Muscle of arm (tissue), 1 donor: ENCODE measurements at regions not wholly inside any gene's neighbourhood (a gene's known extent, or its start where the extent isn't known, plus 50 kb on each side); places are given as distances from the start of the nearest gene placed in this dataset.
A peak's percentile ranks its signal among the peaks of the same experiment; 100 is the strongest.
"Not testable (repeated sequence)": the region's sequence is repeated elsewhere in the genome, so short reads cannot be mapped to it uniquely, and the experiment has no call there.

ENCODE experiments used
- DNase-seq: peaks from one replicate; pipeline ENCODE4 v3.0.0-alpha.2; 2013

DNA sequence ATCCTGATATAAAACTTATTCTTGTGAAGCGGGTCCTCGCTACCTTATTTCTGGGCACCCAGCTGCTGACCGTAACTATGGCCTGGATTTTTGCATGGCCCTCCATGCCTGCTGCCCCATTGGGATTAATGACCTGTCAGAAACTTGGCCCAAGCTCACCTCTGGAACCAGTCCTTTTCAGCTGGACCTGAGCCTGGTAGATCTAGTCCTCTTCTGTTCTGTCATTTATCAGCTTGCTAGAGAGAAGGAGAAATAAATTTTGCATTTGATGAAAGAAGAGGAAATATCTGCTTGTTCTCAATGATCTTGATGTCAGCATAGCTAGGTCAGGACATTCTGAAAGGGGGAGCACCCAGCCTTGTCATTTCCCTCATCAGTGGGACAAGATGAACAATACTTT, 387.8 kb upstream of the LARGE1 start:
- no peak for DNase-seq

DNA sequence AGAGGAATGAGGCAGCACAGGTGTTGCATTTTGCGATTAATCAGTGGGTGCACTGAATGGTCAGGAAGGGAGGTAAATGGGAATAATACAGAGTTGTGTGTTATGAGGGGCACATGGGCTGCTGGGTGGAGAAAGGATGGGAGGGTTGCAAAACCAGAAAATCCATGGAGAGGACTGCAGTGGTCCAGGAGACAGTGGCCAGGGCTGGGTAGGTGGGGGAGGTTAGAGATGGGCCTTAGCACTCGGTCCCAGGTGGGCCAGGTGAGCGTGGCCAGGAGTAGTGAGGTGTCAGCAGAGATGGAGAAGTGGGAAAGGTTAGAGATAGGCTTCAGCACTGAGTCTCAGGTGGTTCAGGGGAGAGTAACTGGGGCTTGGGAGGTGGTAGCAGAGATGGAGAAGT, 399.1 kb upstream of the LARGE1 start:
- DNase-seq: no peak

DNA sequence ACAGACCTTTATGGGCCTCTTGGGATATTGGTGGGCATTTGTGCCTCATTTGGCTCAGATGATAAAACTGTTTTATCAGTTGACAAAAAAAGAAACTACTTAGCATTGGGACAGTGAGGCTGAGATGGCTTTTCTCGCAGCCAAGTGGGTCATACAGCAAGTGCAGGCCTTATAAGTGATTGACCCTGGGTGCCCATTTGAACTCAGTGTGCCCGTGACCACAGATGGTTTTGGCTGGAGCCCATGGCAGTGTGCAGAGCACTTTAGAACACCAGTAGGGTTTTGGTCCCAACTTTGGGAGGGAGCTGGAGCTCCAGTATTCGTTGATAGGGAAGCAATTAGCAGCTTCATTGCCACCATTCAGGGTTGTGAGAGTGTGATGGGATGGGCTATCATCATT, 404.5 kb upstream of the LARGE1 start:
- DNase-seq: no peak

DNA sequence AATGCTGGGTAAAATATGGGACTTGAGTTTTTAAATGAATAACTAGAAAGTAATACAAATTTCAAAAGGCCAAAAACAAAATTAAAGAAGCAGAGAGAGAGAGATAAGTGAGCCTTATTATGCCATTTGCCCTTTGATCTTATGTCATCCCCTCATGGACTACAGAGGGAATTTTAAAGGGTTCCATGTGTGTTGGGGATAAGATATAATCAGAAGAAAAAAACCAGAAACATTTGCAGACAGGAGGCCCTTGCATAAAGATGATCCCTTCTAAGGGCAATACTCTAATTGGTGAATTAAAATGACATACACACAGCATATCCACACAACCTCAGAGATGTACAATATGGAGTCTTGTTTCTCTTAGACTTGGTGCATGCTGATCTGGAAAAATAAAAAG, 406.6 kb upstream of the LARGE1 start:
- no peak for DNase-seq

DNA sequence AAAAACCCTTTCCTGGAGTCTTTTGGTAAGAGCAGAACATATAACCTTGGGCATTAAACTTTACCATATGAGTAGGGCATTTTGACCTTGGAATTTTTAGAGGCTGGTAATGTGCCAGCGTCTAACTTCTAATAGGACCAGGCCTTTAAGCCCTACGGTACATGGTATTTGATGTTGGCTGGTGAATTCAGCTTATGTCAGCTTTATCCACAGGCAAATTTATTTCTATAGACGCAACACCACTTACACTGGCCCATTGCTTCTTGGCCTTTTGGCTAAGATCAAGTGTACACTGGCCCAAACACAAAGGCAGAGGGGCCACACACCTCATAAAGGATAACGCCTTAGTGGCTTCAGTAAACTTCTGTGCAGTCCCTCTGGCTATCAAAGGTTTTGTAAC, 410.2 kb upstream of the LARGE1 start:
- DNase-seq: no peak

DNA sequence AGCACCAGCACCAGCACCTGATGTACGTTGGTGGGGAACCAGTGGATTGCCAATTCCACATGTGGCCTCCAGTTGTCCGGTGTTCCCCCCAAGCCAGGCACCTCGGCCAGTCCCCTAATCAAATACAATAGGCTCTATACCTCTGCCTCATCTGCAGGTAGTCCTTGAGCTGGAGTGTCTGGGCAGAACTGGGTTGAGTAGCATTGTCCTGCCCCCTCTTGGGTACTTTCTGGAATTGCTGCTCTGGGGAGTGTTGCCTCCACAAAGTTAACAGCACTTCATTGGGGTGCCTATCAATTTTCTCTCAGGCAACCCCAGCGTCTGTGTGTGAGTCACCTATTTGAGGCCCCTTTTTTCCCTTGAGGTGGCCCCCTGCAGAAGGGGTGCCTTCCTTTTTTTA, 413.0 kb upstream of the LARGE1 start:
- no peak for DNase-seq

DNA sequence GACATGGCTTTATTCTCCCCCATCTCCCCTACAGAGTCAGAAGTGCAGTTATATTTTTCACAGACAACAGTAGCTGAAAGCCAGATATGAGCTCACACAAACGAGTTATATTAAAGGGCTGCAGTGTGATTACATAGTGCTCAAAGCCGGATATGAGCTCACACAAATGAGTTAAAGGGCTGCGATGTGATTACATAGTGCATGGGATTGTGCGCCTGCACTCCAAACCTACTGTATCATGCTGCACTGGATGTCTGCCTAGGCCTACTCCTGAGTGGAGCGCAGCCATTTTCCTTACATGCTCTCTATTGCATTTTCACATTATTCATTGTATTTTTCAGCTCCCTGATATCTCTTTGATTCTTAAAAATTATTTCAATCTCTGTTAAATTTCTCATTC, 414.6 kb upstream of the LARGE1 start:
- DNase-seq: no peak

DNA sequence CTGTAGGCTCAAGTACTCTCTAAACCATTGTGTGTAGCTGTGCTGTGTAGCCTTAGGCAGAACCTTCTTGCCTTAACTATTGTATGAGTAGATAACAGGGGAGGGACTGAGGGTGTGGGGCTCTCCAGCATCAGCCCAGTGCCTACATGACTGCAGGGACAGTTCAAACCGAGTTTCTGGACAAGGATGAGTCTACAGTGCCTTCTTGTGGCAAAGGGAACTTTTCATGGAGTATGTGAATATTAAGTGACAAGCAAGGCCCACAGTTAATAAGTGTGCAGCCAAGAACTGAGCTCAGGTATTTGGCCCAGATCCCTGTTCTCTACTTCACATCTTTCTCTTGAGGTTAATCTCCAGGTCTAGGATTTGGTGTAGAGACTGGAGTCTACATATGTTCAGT, 424.4 kb upstream of the LARGE1 start:
- DNase-seq: no peak

DNA sequence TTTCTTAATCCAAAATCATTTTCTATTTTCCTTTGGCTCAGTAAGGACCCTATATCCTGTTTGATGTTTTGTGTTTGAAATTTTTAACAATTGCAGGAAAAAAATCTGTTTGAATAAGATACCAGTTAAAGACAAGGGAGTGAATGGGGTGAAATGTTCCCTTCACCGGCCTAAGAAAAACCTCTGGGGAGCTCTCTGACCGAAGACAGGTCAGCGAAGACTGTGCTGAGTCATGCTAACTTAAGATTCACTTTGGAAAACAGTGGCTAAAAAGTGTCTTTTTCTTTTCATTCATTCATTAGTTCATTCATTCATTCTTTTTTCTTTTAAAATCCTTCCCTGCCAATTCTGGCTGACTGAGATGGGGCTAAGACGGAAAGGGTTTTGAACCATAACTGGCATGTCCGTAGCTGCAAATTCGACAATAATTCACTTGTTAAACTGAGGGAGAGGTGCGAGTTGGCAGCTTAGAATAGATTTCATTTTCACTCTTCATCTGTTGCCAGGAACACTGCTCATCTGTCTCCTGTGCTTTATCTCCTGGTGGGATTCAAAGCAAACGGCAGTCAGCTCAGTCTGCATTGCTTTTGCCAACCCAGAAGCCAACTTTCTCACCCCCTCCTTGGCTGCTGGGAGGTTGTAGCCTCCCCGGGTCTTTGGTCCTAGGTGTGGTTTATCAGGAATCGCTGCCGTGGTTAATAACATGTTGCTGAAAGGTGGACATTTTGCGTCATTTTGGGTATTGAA, 434.0 kb upstream of the LARGE1 start:
- no peak for DNase-seq

DNA sequence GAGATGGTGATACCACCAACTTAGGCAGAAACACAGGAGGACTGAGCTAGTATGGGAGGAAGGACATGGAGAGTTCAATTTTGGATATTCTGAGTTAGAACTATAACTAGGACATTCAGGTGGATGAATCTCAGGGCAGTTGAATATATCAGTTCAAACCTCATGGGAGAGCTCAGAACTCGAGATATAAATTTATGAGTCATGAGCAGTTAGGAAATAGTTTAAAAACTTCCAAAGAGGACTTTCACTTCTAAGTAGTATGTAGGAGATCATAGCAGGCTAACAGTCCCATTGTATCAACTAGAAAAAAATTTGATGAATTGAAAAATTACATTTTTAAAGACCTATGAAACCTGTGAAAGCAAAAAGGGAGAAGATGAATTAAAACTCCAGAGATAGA, 436.2 kb upstream of the LARGE1 start:
- no peak for DNase-seq

DNA sequence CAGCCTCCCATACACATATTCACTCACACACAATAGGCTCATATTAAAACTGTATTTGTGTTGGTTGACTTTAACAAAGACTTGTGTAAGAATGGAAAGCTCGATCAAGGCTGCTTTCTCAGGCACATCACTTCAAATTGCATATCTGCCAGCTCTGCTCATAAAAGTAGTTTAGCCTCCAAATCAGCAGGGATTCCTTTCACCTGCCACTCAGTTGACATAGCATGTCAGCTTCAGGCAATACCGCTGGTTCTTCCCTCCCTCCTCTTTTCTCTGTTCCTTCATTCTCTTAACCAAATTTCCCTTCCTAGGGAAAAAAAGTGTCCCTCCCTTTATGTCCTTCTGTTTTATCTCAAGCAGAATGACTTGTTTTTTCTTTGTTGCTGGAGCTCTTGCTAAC, 450.4 kb upstream of the LARGE1 start:
- DNase-seq: no peak

DNA sequence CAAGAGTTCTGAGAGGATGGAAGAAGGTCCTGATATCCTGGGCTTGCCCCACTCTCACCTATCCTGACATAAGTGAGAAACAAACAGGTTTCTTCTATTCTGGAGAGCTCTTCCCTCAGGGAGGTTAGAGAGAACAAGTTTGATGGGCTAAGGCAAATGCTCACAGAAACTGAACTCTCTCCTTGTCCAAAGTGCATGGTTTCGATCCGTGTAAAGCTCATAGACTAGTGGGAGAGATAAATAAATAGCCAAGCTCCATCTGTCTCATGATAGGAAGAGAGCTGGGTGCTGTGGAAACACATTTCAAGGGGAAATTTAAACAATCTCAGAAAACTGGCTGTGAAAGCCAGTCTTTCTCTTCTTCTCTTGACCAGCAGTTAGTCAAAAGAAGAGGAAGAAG, 459.5 kb upstream of the LARGE1 start:
- no peak for DNase-seq

DNA sequence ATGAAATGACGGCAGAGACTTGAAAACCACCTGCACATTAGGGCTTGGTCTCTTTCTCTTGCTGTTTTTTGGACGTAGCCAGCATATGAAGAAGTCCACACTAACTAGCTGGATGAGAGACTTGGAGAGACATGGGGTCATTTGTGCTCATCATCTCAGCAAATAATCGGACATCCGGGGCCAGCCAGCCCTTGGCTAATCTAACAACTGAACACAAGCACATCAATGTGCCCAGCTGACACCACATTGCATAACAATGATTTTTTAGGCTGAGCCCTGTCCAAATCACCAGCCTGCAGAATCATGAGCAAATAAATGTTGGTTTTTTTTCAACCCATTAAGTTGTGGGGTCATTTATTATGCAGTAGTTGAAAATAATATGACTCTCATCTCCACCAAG, 460.3 kb upstream of the LARGE1 start:
- no peak for DNase-seq

DNA sequence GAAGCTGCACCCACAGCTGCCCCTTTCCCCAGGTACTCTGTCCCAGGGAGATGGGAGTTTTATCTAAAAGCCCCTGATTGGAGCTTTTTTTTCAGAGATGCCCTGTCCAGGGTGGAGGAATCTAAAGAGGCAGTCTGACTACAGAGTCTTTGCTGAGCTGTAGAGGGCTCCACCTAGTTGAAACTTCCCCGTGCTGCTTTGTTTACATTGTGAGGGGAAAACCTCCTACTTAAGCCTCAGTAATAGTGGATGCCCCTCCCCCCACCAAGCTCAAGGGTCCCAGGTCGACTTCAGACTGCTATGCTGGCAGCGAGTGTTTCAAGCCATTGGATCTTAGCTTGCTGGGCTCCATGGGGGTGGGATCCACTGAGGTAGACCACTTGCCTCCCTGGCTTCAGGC, 470.1 kb upstream of the LARGE1 start:
- DNase-seq: no peak

DNA sequence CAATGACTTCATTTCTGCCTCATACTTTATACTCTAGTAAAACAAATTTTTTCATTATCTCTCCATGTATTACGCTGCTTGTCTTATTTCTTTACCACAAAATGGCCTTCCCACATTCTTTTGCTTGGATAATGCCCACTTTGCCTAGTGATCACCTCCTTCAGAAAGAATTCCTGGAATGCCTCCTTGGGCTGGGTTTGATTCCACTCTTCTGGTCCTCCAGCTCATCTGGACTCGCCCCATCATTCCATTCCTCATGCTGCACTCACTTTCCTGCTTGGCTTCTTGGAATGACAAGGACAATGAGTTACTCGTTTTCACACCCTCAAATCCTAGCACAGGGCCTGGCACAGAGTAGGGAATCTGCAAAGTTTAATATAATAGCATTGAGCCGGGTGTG, 475.1 kb upstream of the LARGE1 start:
- DNase-seq: no peak

DNA sequence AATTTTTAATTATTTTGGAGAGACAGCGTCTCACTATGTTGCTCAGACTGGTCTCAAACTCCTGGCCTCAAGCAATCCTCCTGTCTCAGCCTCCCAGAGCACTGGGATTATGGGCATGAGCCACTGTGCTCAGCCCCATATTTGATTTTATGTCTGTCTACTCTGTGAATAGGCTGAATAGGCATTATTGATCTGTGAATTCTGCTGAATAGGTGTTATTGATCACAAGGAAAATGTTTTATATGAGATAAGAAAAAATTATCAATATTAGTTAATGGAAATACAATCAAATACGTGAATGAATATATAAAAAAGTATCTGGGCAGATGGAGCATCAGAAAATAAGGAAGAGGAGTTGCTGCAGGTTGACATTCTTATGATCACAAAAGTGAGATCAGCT, 483.4 kb upstream of the LARGE1 start:
- no peak for DNase-seq

DNA sequence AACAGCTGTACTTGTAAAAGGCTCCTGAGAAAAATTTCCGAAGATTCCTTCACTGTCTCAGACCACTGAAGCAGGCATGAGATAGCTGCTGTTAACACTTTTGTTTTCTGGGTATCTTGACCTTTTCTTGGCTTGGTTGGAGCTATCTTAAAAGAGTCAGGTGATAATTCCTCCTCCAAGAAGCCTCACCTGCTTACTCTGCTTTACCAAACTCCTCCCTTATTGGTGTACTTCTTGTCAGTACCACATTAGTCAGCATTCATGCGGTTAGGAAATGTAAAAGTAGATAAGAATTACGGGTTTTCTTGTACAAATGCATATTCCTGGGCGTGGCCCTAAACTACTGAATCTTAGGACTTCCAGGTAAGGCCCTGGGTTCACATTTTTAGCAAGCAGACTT, 489.8 kb upstream of the LARGE1 start:
- no peak for DNase-seq

DNA sequence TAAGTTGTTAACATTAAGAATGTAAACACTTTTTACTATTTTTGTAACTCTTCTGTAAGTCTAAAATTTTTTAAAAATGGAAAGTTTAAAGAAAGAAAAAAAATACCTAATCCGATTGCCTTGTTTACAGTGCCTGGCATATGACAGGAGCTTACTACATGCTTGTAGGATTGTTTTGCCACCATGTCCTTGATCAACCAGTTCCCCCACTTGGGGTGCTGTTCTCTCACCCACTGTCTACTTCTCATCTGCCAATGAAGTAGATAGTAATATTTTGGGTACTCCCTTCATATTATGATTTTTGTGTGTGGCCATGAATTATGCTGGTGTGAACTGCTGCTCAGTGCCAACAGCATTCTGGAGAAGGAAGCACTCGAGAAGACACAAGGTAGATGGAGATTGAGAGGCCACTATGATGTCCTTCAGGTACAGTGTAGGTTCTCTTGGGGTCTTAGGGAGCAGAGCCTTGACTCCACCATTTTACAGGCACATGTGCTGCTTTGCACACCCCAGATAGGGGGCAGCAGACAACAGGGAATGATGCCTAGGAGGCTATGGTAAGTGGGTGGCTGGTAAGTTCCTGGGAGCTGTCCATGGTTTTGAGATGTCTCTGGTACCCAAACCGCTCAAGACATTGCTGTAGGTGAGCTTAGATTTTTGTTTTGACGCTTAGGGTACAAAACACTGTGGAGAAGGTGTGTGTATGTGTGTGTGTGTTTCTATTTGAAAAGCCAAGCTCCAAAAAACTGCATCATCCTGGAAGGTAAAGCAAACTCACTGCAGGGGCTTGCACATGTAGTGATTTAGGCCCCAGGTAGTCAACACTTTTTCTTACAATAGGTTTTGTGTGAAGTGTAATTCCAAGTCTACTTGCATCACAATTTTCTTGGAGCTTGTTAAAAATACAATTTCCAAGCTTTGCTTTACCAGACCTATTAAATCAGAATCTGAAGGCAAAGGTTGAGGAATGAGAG, 494.5 kb upstream of the LARGE1 start:
- DNase-seq: peak; percentile 73

DNA sequence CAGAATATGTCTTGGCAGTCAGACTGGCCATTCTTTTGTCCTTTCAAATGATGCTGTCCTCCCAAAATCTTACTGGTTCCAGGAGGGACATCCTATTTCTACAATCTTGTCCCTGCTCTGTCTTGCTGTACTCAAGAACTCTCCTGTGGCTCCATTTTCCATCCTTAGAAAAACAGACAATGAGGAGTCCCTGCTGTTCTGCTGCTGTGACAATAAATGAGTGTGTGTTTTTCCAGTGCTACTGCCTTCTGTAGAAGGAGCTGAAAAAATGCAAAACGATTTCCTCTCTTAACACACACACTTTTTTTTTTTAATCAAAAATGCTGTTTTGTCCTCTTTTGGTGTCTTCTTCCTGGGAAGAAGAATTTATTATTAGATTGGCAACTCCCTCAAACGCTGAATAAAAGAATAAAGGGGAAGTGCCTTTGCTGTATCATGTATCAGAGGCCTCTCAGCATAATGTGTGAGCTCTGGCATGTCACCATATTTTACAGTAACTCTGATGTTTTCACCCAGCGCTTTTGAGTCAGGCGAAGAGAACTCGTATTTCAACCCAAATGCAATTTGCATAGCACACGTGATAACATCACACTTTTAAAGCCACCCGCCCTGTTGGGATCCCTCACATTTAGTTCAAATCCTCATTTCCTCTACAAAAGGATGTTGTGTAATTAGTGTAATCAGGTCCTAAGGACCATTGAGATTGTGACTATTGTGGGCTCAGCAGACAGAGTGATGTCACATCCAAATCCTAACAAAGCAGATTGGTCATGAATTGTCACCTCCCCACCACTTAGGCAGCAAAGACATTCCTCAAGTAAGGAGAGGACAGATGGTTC, 496.0 kb upstream of the LARGE1 start:
- DNase-seq: no peak

DNA sequence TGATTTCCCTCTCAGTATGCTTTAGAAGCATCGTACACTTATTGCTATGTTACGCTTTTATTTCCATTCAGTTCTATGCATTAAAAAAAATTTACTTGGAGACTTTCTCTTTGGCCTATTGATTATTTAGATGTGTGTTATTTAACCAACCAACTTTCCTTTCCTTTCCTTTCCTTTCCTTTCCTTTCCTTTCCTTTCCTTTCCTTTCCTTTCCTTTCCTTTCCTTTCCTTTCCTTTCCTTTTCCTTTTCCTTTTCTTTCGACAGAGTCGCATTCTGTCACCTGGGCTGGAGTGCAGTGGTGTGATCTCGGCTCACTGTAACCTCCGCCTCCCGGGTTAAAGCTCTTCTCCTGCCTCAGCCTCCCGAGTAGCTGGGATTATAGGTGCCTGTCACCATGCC, 502.7 kb upstream of the LARGE1 start:
- not testable (repeated sequence) for DNase-seq

DNA sequence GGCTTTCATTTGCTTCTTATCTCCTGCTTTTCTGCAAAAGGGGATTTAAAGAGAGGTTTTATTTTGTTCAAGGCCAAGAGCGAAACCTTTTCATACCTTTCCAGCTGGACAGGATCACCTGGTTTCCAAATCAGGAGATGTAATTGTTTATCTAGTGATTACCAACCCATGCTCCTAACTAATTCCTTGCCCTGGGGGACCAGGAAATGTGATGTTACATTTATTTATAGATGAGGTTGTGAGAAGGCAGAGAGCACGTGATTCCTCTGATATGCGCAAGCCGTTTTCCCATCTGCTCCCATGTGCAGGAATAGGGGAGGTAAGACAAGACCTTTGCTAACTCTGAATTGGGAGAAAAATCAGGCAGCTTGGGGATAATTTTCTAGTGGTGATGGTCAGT, 507.2 kb upstream of the LARGE1 start:
- no peak for DNase-seq

DNA sequence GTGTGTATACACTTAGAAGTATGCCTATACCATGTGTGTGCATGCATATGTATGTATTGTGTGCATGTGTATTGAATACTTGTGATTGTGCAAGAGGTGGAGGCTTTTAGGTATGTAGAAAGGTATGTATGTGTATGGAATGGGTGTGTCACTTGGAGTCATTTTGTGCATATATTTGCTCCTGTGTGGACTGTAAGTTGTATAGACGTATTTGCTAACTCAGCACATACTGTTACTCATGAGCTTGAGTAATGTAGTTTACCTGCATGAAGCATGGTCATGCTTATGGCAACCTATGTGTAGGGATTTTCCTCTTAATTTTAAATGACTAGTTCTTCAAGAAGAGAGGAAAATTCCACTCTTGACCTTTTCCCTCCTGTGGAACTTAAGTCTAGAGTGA, 507.6 kb upstream of the LARGE1 start:
- no peak for DNase-seq
